Keratinocyte (primary cell): ENCODE measurements at regions not wholly inside any gene's neighbourhood (a gene's known extent, or its start where the extent isn't known, plus 50 kb on each side); places are given as distances from the start of the nearest gene placed in this dataset.

Experiments used
- DNase-seq: peaks from one replicate; pipeline ENCODE4 v3.0.0-alpha.2; 2011; ENCODE audit warnings: low read depth, missing footprints, low spot score
- FAIRE-seq: peaks from 2 replicates; lab custom pipeline; 2011; peaks lifted over from hg19 to GRCh38; lab: Jason Lieb, UNC
- H2AFZ ChIP-seq: 2 replicates; pipeline ENCODE4 v1.6.0; 2012; ENCODE audit warnings: low read length, control low read depth, inconsistent platforms; ENCODE audit not compliant: control insufficient read depth
- H3K27ac ChIP-seq: 2 replicates; pipeline ENCODE4 v1.5.1; 2011; ENCODE audit warnings: low read length; ENCODE audit not compliant: control insufficient read depth, insufficient read depth
- H3K27me3 ChIP-seq: 3 replicates; pipeline ENCODE4 v1.6.0; 2011; ENCODE audit warnings: low read length; ENCODE audit not compliant: control insufficient read depth, insufficient read depth; ENCODE audit errors: extremely low read depth
- H3K36me3 ChIP-seq, 2 experiments: 2 replicates in 1 of 2; 3 replicates in 1 of 2; pipeline ENCODE4 v1.5.1; 2011; ENCODE audit warnings: low read length in 2 of 2, mild to moderate bottlenecking in 1 of 2; ENCODE audit not compliant: control insufficient read depth in 2 of 2, insufficient read depth in 2 of 2; ENCODE audit errors: extremely low read depth in 1 of 2
- H3K4me1 ChIP-seq: 3 replicates; pipeline ENCODE4 v1.5.1; 2011; ENCODE audit warnings: low read length; ENCODE audit not compliant: control insufficient read depth, insufficient read depth; ENCODE audit errors: extremely low read depth
- H3K4me2 ChIP-seq: 3 replicates; pipeline ENCODE4 v1.6.0; 2011; ENCODE audit warnings: low read depth, low read length; ENCODE audit not compliant: control insufficient read depth, insufficient read depth; ENCODE audit errors: extremely low read depth
- H3K4me3 ChIP-seq, 3 experiments: fragments of 200-600 bp in 1 of 3; sonication (generic) in 1 of 3; 2 replicates in 2 of 3; 3 replicates in 1 of 3; pipeline ENCODE4 v1.5.1; 2011 to 2016; ENCODE audit warnings: low read length in 3 of 3, mild to moderate bottlenecking in 3 of 3, control low read depth in 2 of 3, inconsistent platforms in 1 of 3, low read depth in 1 of 3, mixed read lengths in 1 of 3, mixed run types in 1 of 3, moderate library complexity in 1 of 3; ENCODE audit not compliant: control insufficient read depth in 2 of 3, insufficient read depth in 2 of 3; ENCODE audit errors: extremely low read depth in 1 of 3
- H3K79me2 ChIP-seq: 2 replicates; pipeline ENCODE4 v1.6.0; 2012; ENCODE audit warnings: low read length; ENCODE audit not compliant: control insufficient read depth, insufficient read depth
- H3K9ac ChIP-seq: 3 replicates; pipeline ENCODE4 v1.6.0; 2011; ENCODE audit warnings: low read length; ENCODE audit not compliant: control insufficient read depth, insufficient read depth; ENCODE audit errors: extremely low read depth
- H3K9me1 ChIP-seq: 3 replicates; pipeline ENCODE4 v1.6.0; 2011; ENCODE audit warnings: low read length; ENCODE audit not compliant: control insufficient read depth, insufficient read depth; ENCODE audit errors: extremely low read depth
- H3K9me3 ChIP-seq: 2 replicates; pipeline ENCODE4 v1.5.1; 2012; ENCODE audit warnings: low read depth, low read length; ENCODE audit not compliant: control insufficient read depth
- H4K20me1 ChIP-seq: 3 replicates; pipeline ENCODE4 v1.6.0; 2011; ENCODE audit warnings: low read length; ENCODE audit not compliant: control insufficient read depth, insufficient read depth; ENCODE audit errors: extremely low read depth
- CTCF ChIP-seq, 3 experiments: IDR thresholded peaks in 1 of 3; conservative IDR thresholded peaks in 1 of 3; optimal IDR thresholded peaks in 1 of 3; 2 replicates in 2 of 3; 3 replicates in 1 of 3; pipeline versions ENCODE3 to v1.5.1; 2011; ENCODE audit warnings: low read length in 3 of 3, mild to moderate bottlenecking in 3 of 3, moderate library complexity in 2 of 3, control low read depth in 1 of 3, inconsistent platforms in 1 of 3; ENCODE audit not compliant: insufficient read depth in 2 of 3; ENCODE audit errors: extremely low read depth in 1 of 3
- EZH2 ChIP-seq: IDR thresholded peaks from one replicate; pipeline ENCODE4 v1.6.1; 2012; ENCODE audit warnings: inconsistent platforms, mild to moderate bottlenecking, low read length, moderate library complexity
- dilution Hi-C: fragments of 300-500 bp; cut with MboI; formaldehyde crosslinking; loops from one replicate; pipeline ENCODE4 v1.7.0; 2020; ENCODE audit warnings: low sequenced_read_pairs; ENCODE audit not compliant: extremely low pct_ligation_motif_present

DNA sequence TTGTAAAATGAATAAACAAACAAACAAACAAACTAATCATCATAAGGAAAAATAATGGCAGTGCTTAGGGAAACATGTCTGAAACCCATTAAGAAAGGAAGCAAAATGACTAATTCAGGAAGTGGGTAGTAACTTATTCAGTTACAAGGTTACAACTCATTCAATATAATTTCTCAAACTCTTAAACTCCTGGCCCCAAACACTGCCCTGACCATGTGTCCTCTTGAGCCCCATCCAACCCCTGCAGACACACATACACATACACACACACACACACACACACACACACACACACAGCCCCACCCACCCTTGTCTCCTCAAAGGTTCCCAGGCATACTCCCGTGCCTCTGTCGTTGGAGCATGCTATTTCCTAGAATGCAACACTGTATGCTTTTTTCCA lies 193.9 kb downstream of the SEC61B start:
- no peak for FAIRE-seq
- H3K4me2 ChIP-seq: no peak overlapping the region
- dilution Hi-C loops: no loop called here

DNA sequence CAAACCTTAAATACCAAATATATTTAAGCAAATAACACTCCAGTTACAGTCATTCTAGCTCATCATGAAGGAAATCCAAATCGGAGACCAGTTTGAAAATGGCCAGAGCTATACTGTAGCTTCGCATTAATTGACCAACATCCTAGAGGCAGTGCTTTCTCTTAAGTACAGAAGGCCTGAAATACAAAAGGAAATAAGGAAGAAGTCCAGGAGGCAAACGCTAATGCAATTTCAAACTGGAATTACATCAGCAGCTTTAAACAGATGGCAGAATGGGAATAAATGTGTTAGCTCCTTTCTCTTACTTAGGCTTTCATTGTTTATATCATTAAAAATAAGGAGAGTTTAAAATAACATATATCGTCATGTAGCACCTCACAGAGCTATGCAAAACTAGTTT lies 197.0 kb downstream of the SEC61B start:
- H3K4me1 ChIP-seq: peaks cover 7% of the 10 kb centered on the region
- no peak overlapping the region for H3K27ac ChIP-seq
- no peak overlapping the region for H3K9ac ChIP-seq
- DNase-seq (no peak), FAIRE-seq (no peak)
- H4K20me1 ChIP-seq: no peaks in the 10 kb centered on the region
- H3K27me3 ChIP-seq: no peaks in the 10 kb centered on the region
- no peak overlapping the region for H3K4me3 ChIP-seq
- no peak overlapping the region for H2AFZ ChIP-seq
- no peaks in the 10 kb centered on the region for H3K36me3 ChIP-seq
- no peaks in the 10 kb centered on the region for H3K9me1 ChIP-seq
- H3K79me2 ChIP-seq: no peaks in the 10 kb centered on the region
- no peak for TF ChIP-seq EZH2
- no peak for TF ChIP-seq CTCF (optimal IDR thresholded peaks at IDR 0.05 in 1 of 3, IDR thresholded peaks at IDR 0.05 in 1 of 3, conservative IDR thresholded peaks at IDR 0.05 in 1 of 3; ENCODE audit: extremely low read depth in 1 of 3, insufficient read depth in 2 of 3, low read length in 3 of 3)
- no peak overlapping the region for H3K4me2 ChIP-seq
- dilution Hi-C loops: no loop called here
- no peaks in the 10 kb centered on the region for H3K9me3 ChIP-seq

More for the DNA sequence above, 193.9 kb downstream of the SEC61B start:
- Histone ChIP-seq H3K4me1 (peaks cover 7% of the 10 kb centered on the region), H3K27me3 (no peaks in the 10 kb centered on the region), H3K79me2 (no peaks in the 10 kb centered on the region), H3K9ac (no peak overlapping the region), H3K4me3 (no peak overlapping the region), H4K20me1 (no peaks in the 10 kb centered on the region), H2AFZ (no peak overlapping the region), H3K36me3 (no peaks in the 10 kb centered on the region), H3K9me3 (no peaks in the 10 kb centered on the region), H3K9me1 (no peaks in the 10 kb centered on the region), H3K27ac (no peak overlapping the region)
- TF ChIP-seq EZH2: no peak
- DNase-seq: no peak

DNA sequence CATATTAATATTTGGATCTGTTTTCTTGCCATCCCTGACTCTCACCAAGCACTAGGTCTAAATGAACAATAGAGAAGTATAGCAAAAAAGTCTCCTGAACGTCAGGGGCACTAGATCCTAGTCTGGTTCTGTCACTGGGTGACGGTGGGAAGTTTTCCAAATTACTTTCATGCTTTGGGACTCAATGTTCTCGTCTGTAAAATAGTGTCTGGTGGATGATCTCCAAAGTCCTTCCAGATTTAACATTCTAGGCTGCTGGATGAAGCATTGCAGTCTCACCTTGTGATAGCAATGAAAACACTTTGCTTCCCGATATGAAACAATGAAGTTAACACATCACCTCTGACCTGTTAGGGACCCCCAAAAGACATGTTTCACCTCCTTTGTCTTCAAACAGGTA lies 199.3 kb downstream of the SEC61B start:
- Histone ChIP-seq H3K79me2 (no peaks in the 10 kb centered on the region), H2AFZ (no peak overlapping the region), H3K9me3 (no peaks in the 10 kb centered on the region), H3K4me3 (no peak overlapping the region), H3K36me3 (no peaks in the 10 kb centered on the region), H3K27me3 (no peaks in the 10 kb centered on the region), H4K20me1 (no peaks in the 10 kb centered on the region), H3K4me2 (no peak overlapping the region), H3K27ac (no peak overlapping the region), H3K9ac (no peak overlapping the region), H3K9me1 (no peaks in the 10 kb centered on the region), H3K4me1 (no peaks in the 10 kb centered on the region)
- dilution Hi-C loops: no loop called here
- no peak for TF ChIP-seq CTCF (optimal IDR thresholded peaks at IDR 0.05 in 1 of 3, IDR thresholded peaks at IDR 0.05 in 1 of 3, conservative IDR thresholded peaks at IDR 0.05 in 1 of 3; ENCODE audit: extremely low read depth in 1 of 3, insufficient read depth in 2 of 3, low read length in 3 of 3)
- no peak for TF ChIP-seq EZH2
- no peak for FAIRE-seq
- DNase-seq: no peak
